A549 (cell line): ENCODE measurements at regions not wholly inside any gene's neighbourhood (a gene's known extent, or its start where the extent isn't known, plus 50 kb on each side); places are given as distances from the start of the nearest gene placed in this dataset.

Source experiments
- ATAC-seq, 2 experiments: fragments of 200-7000 bp in 1 of 2; fragments of >200 bp in 1 of 2; cut with Nextera tagmentation in 1 of 2; cut with Tn5 transposase in 1 of 2; 3 replicates each; pipeline versions ENCODE4 v1.8.0 to v1.9.1; 2018 to 2020; ENCODE audit warnings: mild to moderate bottlenecking in 1 of 2, moderate library complexity in 1 of 2
- CTCF ChIA-PET: fragments of 300-600 bp; sonication (Branson Sonifier 250); formaldehyde crosslinking; extraction: SDS; loops from one replicate; lab custom pipeline; 2021; ENCODE audit warnings: antibody characterized with exemption, inconsistent platforms; lab: Yijun Ruan, JAX
- POLR2A ChIA-PET: fragments of 350-600 bp; formaldehyde crosslinking; extraction: SDS; loops from one replicate; lab custom pipeline; 2021; ENCODE audit warnings: antibody characterized with exemption, inconsistent platforms; lab: Yijun Ruan, JAX
- DNase-seq, 2 experiments: peaks; one replicate each; pipeline versions ENCODE4 v3.0.0 to v3.0.0-alpha.2; 2011 to 2016; ENCODE audit warnings: low read depth in 1 of 2, low spot score in 1 of 2
- FAIRE-seq: peaks from 2 replicates; lab custom pipeline; 2011; peaks lifted over from hg19 to GRCh38; lab: Jason Lieb, UNC
- H3K27ac ChIP-seq, 2 experiments: fragments of >200 bp; sonication (Bioruptor Twin); formaldehyde crosslinking; 3 replicates each; pipeline ENCODE4 v1.5.1; 2016 to 2017
- H3K4me1 ChIP-seq: fragments of >200 bp; sonication (Bioruptor Twin); formaldehyde crosslinking; 3 replicates; pipeline ENCODE4 v1.6.1; 2016
- H3K4me2 ChIP-seq: fragments of >200 bp; sonication (Bioruptor Twin); formaldehyde crosslinking; 3 replicates; pipeline ENCODE4 v1.6.1; 2016
- H3K4me3 ChIP-seq: fragments of >200 bp; sonication (Bioruptor Twin); formaldehyde crosslinking; 3 replicates; pipeline ENCODE4 v1.5.1; 2016
- H3K9me3 ChIP-seq: fragments of >200 bp; sonication (Bioruptor Twin); formaldehyde crosslinking; 3 replicates; pipeline ENCODE4 v1.6.1; 2016
- ATOH8 ChIP-seq: fragments of 250-450 bp; sonication (Bioruptor Pico); IDR thresholded peaks from 2 replicates; pipeline ENCODE4 v1.5.0; 2020; ENCODE audit warnings: low read depth, mild to moderate bottlenecking, moderate library complexity
- CBX2 ChIP-seq: fragments of 200-600 bp; sonication (generic); IDR thresholded peaks from 2 replicates; pipeline ENCODE4 v1.6.1; 2016; ENCODE audit warnings: low read depth, mild to moderate bottlenecking, borderline replicate concordance
- CBX8 ChIP-seq: fragments of 200-600 bp; sonication (generic); IDR thresholded peaks from 2 replicates; pipeline ENCODE4 v1.6.1; 2016
- CEBPB ChIP-seq, 2 experiments: fragments of >200 bp in 1 of 2; sonication (Bioruptor Twin) in 1 of 2; formaldehyde crosslinking in 1 of 2; IDR thresholded peaks; 2 replicates each; pipeline ENCODE4 v1.6.1; 2012 to 2016
- CHD4 ChIP-seq: fragments of 200-600 bp; sonication (generic); IDR thresholded peaks from 2 replicates; pipeline ENCODE4 v1.6.1; 2016; ENCODE audit warnings: antibody characterized with exemption, mild to moderate bottlenecking, borderline replicate concordance
- ESRRA ChIP-seq: fragments of 150-350 bp; IDR thresholded peaks from 2 replicates; pipeline ENCODE4 v1.6.1; 2014; ENCODE audit warnings: mild to moderate bottlenecking, low read length, borderline replicate concordance
- HES2 ChIP-seq: fragments of >200 bp; sonication (Bioruptor Twin); formaldehyde crosslinking; IDR thresholded peaks from 2 replicates; pipeline ENCODE4 v1.6.1; 2016
- HMGXB4 ChIP-seq: fragments of 250-450 bp; sonication (Bioruptor Pico); IDR thresholded peaks from 2 replicates; pipeline ENCODE4 v1.5.0; 2021; ENCODE audit warnings: mild to moderate bottlenecking, moderate library complexity, borderline replicate concordance
- HOXA7 ChIP-seq: fragments of 250-450 bp; sonication (Bioruptor Pico); IDR thresholded peaks from 2 replicates; pipeline ENCODE4 v1.5.0; 2020; ENCODE audit warnings: mild to moderate bottlenecking, moderate library complexity
- HOXB13 ChIP-seq: fragments of 250-450 bp; sonication (Bioruptor Pico); IDR thresholded peaks from 2 replicates; pipeline ENCODE4 v1.5.0; 2020; ENCODE audit warnings: low read depth, mild to moderate bottlenecking, moderate library complexity
- JUNB ChIP-seq: fragments of >200 bp; sonication (Bioruptor Twin); formaldehyde crosslinking; IDR thresholded peaks from 2 replicates; pipeline ENCODE4 v1.6.1; 2016
- KDM1A ChIP-seq: fragments of 200-600 bp; sonication (generic); IDR thresholded peaks from 2 replicates; pipeline ENCODE4 v1.6.1; 2016; ENCODE audit warnings: low read depth, mild to moderate bottlenecking
- KDM5A ChIP-seq: fragments of 200-600 bp; sonication (generic); IDR thresholded peaks from 2 replicates; pipeline ENCODE4 v1.6.1; 2016; ENCODE audit warnings: antibody characterized with exemption, mild to moderate bottlenecking
- MAFK ChIP-seq: fragments of 450-650 bp; IDR thresholded peaks from 2 replicates; pipeline ENCODE4 v1.6.1; 2014; ENCODE audit not compliant: partially characterized antibody
- MYC ChIP-seq: IDR thresholded peaks from 2 replicates; pipeline ENCODE4 v1.6.1; 2012; ENCODE audit warnings: mild to moderate bottlenecking, inconsistent platforms, low read length, improper control_type of control experiment, borderline replicate concordance
- PBX3 ChIP-seq: IDR thresholded peaks from 2 replicates; pipeline ENCODE4 v1.6.1; 2012
- PHF8 ChIP-seq: fragments of 200-600 bp; sonication (generic); IDR thresholded peaks from 2 replicates; pipeline ENCODE4 v1.6.1; 2016; ENCODE audit warnings: low read depth, mild to moderate bottlenecking, antibody characterized with exemption, moderate library complexity, borderline replicate concordance
- POLR2A ChIP-seq: IDR thresholded peaks from 2 replicates; pipeline ENCODE4 v1.6.1; 2012; ENCODE audit warnings: mild to moderate bottlenecking, low read length
- REST ChIP-seq: fragments of 200-600 bp; sonication (generic); IDR thresholded peaks from 2 replicates; pipeline ENCODE4 v1.6.1; 2016; ENCODE audit warnings: antibody characterized with exemption, mild to moderate bottlenecking, moderate library complexity
- SMC3 ChIP-seq: fragments of >200 bp; sonication (Bioruptor Twin); formaldehyde crosslinking; IDR thresholded peaks from 3 replicates; pipeline ENCODE4 v1.6.1; 2018; ENCODE audit warnings: inconsistent platforms
- TFCP2L1 ChIP-seq: fragments of 250-450 bp; sonication (Bioruptor Pico); IDR thresholded peaks from 2 replicates; pipeline ENCODE4 v1.5.0; 2021; ENCODE audit warnings: mild to moderate bottlenecking
- USF2 ChIP-seq: fragments of 450-650 bp; IDR thresholded peaks from 2 replicates; pipeline ENCODE4 v1.6.1; 2014; ENCODE audit warnings: antibody characterized with exemption
- ZFP36 ChIP-seq: fragments of 450-650 bp; IDR thresholded peaks from 2 replicates; pipeline ENCODE4 v1.6.1; 2014; ENCODE audit warnings: borderline replicate concordance; ENCODE audit not compliant: partially characterized antibody
- WGBS: methylation state at CpG from one replicate; pipeline ENCODE4 v1.1.6; 2017; ENCODE audit errors: missing lambda C conversion rate; 5-methylcytosine and 5-hydroxymethylcytosine counted together

- FAIRE-seq: no peak
- no peak overlapping the region for H3K4me2 ChIP-seq
- 18% methylated on average over 2 of the region's 2 CpGs for WGBS
- TF ChIP-seq PHF8: no peak
- TF ChIP-seq MYC: no peak
- no peak for TF ChIP-seq CBX8
- TF ChIP-seq TFCP2L1 (CRISPR knock-in tag): no peak
- TF ChIP-seq, all 56 proteins: peak for 0
- Histone ChIP-seq H3K9me3 (no peaks in the 10 kb centered on the region), H3K4me3 (no peak overlapping the region), H3K4me1 (no peaks in the 10 kb centered on the region), H3K27ac (no peak overlapping the region)
- ChIA-PET POLR2A (no interaction called here), CTCF (no interaction called here)
- ATAC-seq: no peak
- no peak for DNase-seq
Observed at GRCh38 chr13:107675847-107676550, 539.3 kb downstream of the LIG4 start.

- ChIA-PET POLR2A (no interaction called here), CTCF (interaction anchor here (1.0 kb wide), 1 partner anchor 17 kb away, joined by 3 read pairs; no protein-coding TSS in a partner anchor)
- no peak overlapping the region for H3K27ac ChIP-seq
- H3K4me2 ChIP-seq: no peak overlapping the region
- no peak for FAIRE-seq
- ATAC-seq: no peak
- WGBS: 5% methylated on average over 8 of the region's 8 CpGs
- H3K4me3 ChIP-seq: no peak overlapping the region
- TF ChIP-seq PBX3 (no peak), HOXB13 (CRISPR knock-in tag) (no peak), HOXA7 (no peak), ATOH8 (CRISPR knock-in tag) (no peak), SMC3 (no peak), ZFP36 (no peak), CHD4 (no peak), JUNB (no peak), USF2 (no peak), MAFK (no peak), POLR2A (no peak), HMGXB4 (no peak)
- no peaks in the 10 kb centered on the region for H3K9me3 ChIP-seq
- DNase-seq: no peak
- H3K4me1 ChIP-seq: no peaks in the 10 kb centered on the region
Observed at GRCh38 chr13:107669391-107669993, 545.8 kb downstream of the LIG4 start.

- Histone ChIP-seq H3K4me3 (no peak overlapping the region), H3K4me2 (no peak overlapping the region), H3K27ac (no peak overlapping the region), H3K9me3 (no peaks in the 10 kb centered on the region), H3K4me1 (no peaks in the 10 kb centered on the region)
- 13% methylated on average over 2 of the region's 2 CpGs for WGBS
- FAIRE-seq (no peak), DNase-seq (no peak), ATAC-seq (no peak)
- ChIA-PET CTCF (interaction anchor here (0.6 kb wide), 1 partner anchor 22 kb away, joined by 3 read pairs; no protein-coding TSS in a partner anchor), POLR2A (no interaction called here)
- TF ChIP-seq KDM1A (no peak), CEBPB (IDR thresholded peaks at IDR 0.05) (no peak), REST (no peak), ESRRA (no peak), CBX2 (no peak), HOXB13 (CRISPR knock-in tag) (no peak), USF2 (no peak), CHD4 (no peak), JUNB (no peak), KDM5A (no peak), HES2 (no peak)
Observed at GRCh38 chr13:107665926-107666458, 549.3 kb downstream of the LIG4 start.
